Fibroblast of peridontal ligament (primary cell): ENCODE measurements at regions not wholly inside any gene's neighbourhood (a gene's known extent, or its start where the extent isn't known, plus 50 kb on each side); places are given as distances from the start of the nearest gene placed in this dataset.

Source experiments
- DNase-seq: peaks from one replicate; pipeline ENCODE4 v3.0.0-alpha.2; 2010; ENCODE audit errors: extremely low read depth

DNA sequence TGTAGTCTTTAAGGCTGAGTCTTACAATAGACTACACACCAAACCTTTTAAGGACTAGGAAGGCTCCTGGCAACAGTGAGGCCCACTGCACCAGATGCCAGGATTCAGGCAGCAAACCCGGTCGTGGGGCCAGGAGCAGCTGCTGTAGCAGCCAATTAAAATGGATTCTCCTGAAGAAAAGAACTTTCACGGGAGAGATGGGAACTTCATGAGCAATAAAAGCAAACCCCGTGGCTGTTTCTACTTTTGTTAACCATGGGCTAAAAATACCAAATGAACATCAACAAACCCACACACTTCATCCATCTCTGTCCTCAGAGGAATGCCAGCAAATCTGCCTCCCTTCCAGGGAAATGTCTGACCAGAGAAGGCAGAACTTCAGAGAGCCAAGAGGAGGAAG is 101.4 kb downstream of the BTC start:
- peak; percentile 9 for DNase-seq
